Activated CD4-positive, alpha-beta T cell treated with anti-CD3 and anti-CD28 coated beads for 4 hours (primary cell): ENCODE measurements at regions not wholly inside any gene's neighbourhood (a gene's known extent, or its start where the extent isn't known, plus 50 kb on each side); places are given as distances from the start of the nearest gene placed in this dataset.

Experiments
- DNase-seq, 2 donors: peaks; one replicate each; pipeline ENCODE4 v3.0.0-alpha.2; 2020

GRCh38 chr6:21893793-21894192, 300.2 kb downstream of the SOX4 start:
- no peak for DNase-seq

GRCh38 chr6:21895555-21895954, 302.0 kb downstream of the SOX4 start:
- DNase-seq: no peak

GRCh38 chr6:21898107-21898796, 304.7 kb downstream of the SOX4 start:
- DNase-seq: no peak

GRCh38 chr6:21899708-21900107, 306.2 kb downstream of the SOX4 start:
- no peak for DNase-seq

GRCh38 chr6:21900730-21901129, 307.2 kb downstream of the SOX4 start:
- DNase-seq: no peak

- no peak for DNase-seq
These were observed 309.1 kb downstream of the SOX4 start for GRCh38 chr6:21902628-21903169.

- DNase-seq: no peak
These were observed 312.0 kb downstream of the SOX4 start for GRCh38 chr6:21905531-21905930.

GRCh38 chr6:21906826-21907225, 313.3 kb downstream of the SOX4 start:
- no peak for DNase-seq

- DNase-seq: no peak
These were observed 313.7 kb downstream of the SOX4 start for GRCh38 chr6:21907291-21907690.

- no peak for DNase-seq
These were observed 314.8 kb downstream of the SOX4 start for GRCh38 chr6:21908161-21908848.

GRCh38 chr6:21909321-21909720, 315.8 kb downstream of the SOX4 start:
- DNase-seq: no peak

- DNase-seq: no peak
These were observed 317.7 kb downstream of the SOX4 start for GRCh38 chr6:21911208-21911607.

- DNase-seq: no peak
These were observed 318.7 kb downstream of the SOX4 start for GRCh38 chr6:21912151-21912832.

GRCh38 chr6:21914121-21914973, 320.8 kb downstream of the SOX4 start:
- DNase-seq: peak; percentile 13 to 35

- no peak for DNase-seq
These were observed 322.2 kb downstream of the SOX4 start for GRCh38 chr6:21915707-21916260.

- no peak for DNase-seq
These were observed 324.5 kb downstream of the SOX4 start for GRCh38 chr6:21918041-21918440.

GRCh38 chr6:21918666-21919065, 325.1 kb downstream of the SOX4 start:
- no peak for DNase-seq

GRCh38 chr6:21922086-21922485, 328.5 kb downstream of the SOX4 start:
- DNase-seq: no peak

- no peak for DNase-seq
These were observed 330.5 kb downstream of the SOX4 start for GRCh38 chr6:21924002-21924401.

GRCh38 chr6:21928827-21929226, 335.3 kb downstream of the SOX4 start:
- no peak for DNase-seq

GRCh38 chr6:21931641-21932335, 338.2 kb downstream of the SOX4 start:
- no peak for DNase-seq

GRCh38 chr6:21933351-21933750, 339.8 kb downstream of the SOX4 start:
- no peak for DNase-seq
